Memory B cell (primary cell): ENCODE measurements at regions not wholly inside any gene's neighbourhood (a gene's known extent, or its start where the extent isn't known, plus 50 kb on each side); places are given as distances from the start of the nearest gene placed in this dataset.

ENCODE experiments used
- ATAC-seq: fragments of 150-1000 bp; cut with Tn5 transposase; 2 replicates; pipeline ENCODE4 v1.10.0; 2021; ENCODE audit warnings: low read depth, mild to moderate bottlenecking, moderate library complexity
- DNase-seq, 2 donors: peaks; one replicate each; pipeline ENCODE4 v3.0.0; 2022; ENCODE audit warnings: low spot score in 2 of 2
- H3K27ac Mint-ChIP-seq: one replicate; pipeline ENCODE4 v1.8.0; 2022; ENCODE audit warnings: mild to moderate bottlenecking, moderate library complexity, mixed read lengths
- H3K27me3 Mint-ChIP-seq: one replicate; pipeline ENCODE4 v1.8.0; 2022; ENCODE audit warnings: mixed read lengths
- H3K36me3 Mint-ChIP-seq: one replicate; pipeline ENCODE4 v1.8.0; 2022; ENCODE audit warnings: mild to moderate bottlenecking, mixed read lengths
- H3K4me1 Mint-ChIP-seq: one replicate; pipeline ENCODE4 v1.8.0; 2022; ENCODE audit warnings: mixed read lengths
- H3K4me3 Mint-ChIP-seq: one replicate; pipeline ENCODE4 v1.8.0; 2022; ENCODE audit warnings: mild to moderate bottlenecking, moderate library complexity, mixed read lengths
- H3K9me3 Mint-ChIP-seq: one replicate; pipeline ENCODE4 v1.8.0; 2022; ENCODE audit warnings: mixed read lengths

GRCh38 chr13:106941779-106942178 lies 373.8 kb upstream of the ARGLU1 start:
- H3K4me1 Mint-ChIP-seq = no peaks in the 10 kb centered on the region
- no peaks in the 10 kb centered on the region for H3K36me3 Mint-ChIP-seq
- H3K27me3 Mint-ChIP-seq = no peaks in the 10 kb centered on the region
- no peak for ATAC-seq
- H3K9me3 Mint-ChIP-seq = no peaks in the 10 kb centered on the region
- DNase-seq = no peak
- no peak overlapping the region for H3K4me3 Mint-ChIP-seq
- H3K27ac Mint-ChIP-seq = no peak overlapping the region

- Mint-ChIP-seq H3K27ac (no peak overlapping the region), H3K36me3 (no peaks in the 10 kb centered on the region), H3K4me1 (no peaks in the 10 kb centered on the region), H3K27me3 (peaks cover 4% of the 10 kb centered on the region), H3K4me3 (no peak overlapping the region), H3K9me3 (peaks cover 1% of the 10 kb centered on the region)
- ATAC-seq (no peak), DNase-seq (no peak)
These were observed 359.5 kb upstream of the ARGLU1 start for GRCh38 chr13:106927421-106927820.

GRCh38 chr13:106922384-106922783 lies 354.4 kb upstream of the ARGLU1 start:
- Mint-ChIP-seq H3K27ac (no peak overlapping the region), H3K36me3 (no peaks in the 10 kb centered on the region), H3K9me3 (peaks cover 1% of the 10 kb centered on the region), H3K4me1 (peaks cover 5% of the 10 kb centered on the region), H3K4me3 (no peak overlapping the region), H3K27me3 (peaks cover 14% of the 10 kb centered on the region)
- no peak for ATAC-seq
- DNase-seq = no peak

- peaks cover 5% of the 10 kb centered on the region for H3K4me1 Mint-ChIP-seq
- no peak overlapping the region for H3K27ac Mint-ChIP-seq
- peaks cover 1% of the 10 kb centered on the region for H3K9me3 Mint-ChIP-seq
- peak overlapping the region; percentile 27 for H3K4me3 Mint-ChIP-seq
- DNase-seq (no peak), ATAC-seq (no peak)
- H3K27me3 Mint-ChIP-seq = peaks cover 16% of the 10 kb centered on the region
- H3K36me3 Mint-ChIP-seq = no peaks in the 10 kb centered on the region
These were observed 351.7 kb upstream of the ARGLU1 start for GRCh38 chr13:106919638-106920037.

GRCh38 chr13:106919133-106919532 lies 351.2 kb upstream of the ARGLU1 start:
- Mint-ChIP-seq H3K4me1 (peaks cover 5% of the 10 kb centered on the region), H3K36me3 (no peaks in the 10 kb centered on the region), H3K27me3 (peaks cover 18% of the 10 kb centered on the region), H3K4me3 (peak overlapping the region; percentile 21), H3K9me3 (peaks cover 1% of the 10 kb centered on the region), H3K27ac (no peak overlapping the region)
- ATAC-seq = peak; percentile 33
- no peak for DNase-seq

GRCh38 chr13:106918557-106918860 lies 350.6 kb upstream of the ARGLU1 start:
- DNase-seq = no peak
- ATAC-seq = no peak
- Mint-ChIP-seq H3K4me3 (no peak overlapping the region), H3K27me3 (peaks cover 17% of the 10 kb centered on the region), H3K27ac (no peak overlapping the region), H3K9me3 (peaks cover 1% of the 10 kb centered on the region), H3K36me3 (no peaks in the 10 kb centered on the region), H3K4me1 (peaks cover 5% of the 10 kb centered on the region)

- H3K27me3 Mint-ChIP-seq = peaks cover 15% of the 10 kb centered on the region
These were observed 350.0 kb upstream of the ARGLU1 start for GRCh38 chr13:106917673-106918556.

GRCh38 chr13:106917024-106917571 lies 349.2 kb upstream of the ARGLU1 start:
- H3K27ac Mint-ChIP-seq = no peak overlapping the region

More at GRCh38 chr13:106917673-106918556, 350.0 kb upstream of the ARGLU1 start:
- Mint-ChIP-seq H3K4me3 (peak overlapping the region; percentile 72), H3K36me3 (no peaks in the 10 kb centered on the region), H3K9me3 (peaks cover 3% of the 10 kb centered on the region), H3K4me1 (peaks cover 5% of the 10 kb centered on the region), H3K27ac (no peak overlapping the region)
- peak; percentile 78 for ATAC-seq
- DNase-seq = peak; percentile 37 to 54

GRCh38 chr13:106916329-106916976 lies 348.5 kb upstream of the ARGLU1 start:
- peaks cover 9% of the 10 kb centered on the region for H3K27me3 Mint-ChIP-seq
- peaks cover 5% of the 10 kb centered on the region for H3K9me3 Mint-ChIP-seq
- H3K4me1 Mint-ChIP-seq = peaks cover 5% of the 10 kb centered on the region
- no peak overlapping the region for H3K4me3 Mint-ChIP-seq
- ATAC-seq (no peak), DNase-seq (no peak)
- H3K36me3 Mint-ChIP-seq = no peaks in the 10 kb centered on the region
- no peak overlapping the region for H3K27ac Mint-ChIP-seq

More at GRCh38 chr13:106917024-106917571, 349.2 kb upstream of the ARGLU1 start:
- Mint-ChIP-seq H3K4me3 (peak overlapping the region; percentile 72), H3K9me3 (peaks cover 3% of the 10 kb centered on the region), H3K36me3 (no peaks in the 10 kb centered on the region), H3K27me3 (peaks cover 11% of the 10 kb centered on the region), H3K4me1 (peaks cover 5% of the 10 kb centered on the region)
- ATAC-seq = no peak
- no peak for DNase-seq

GRCh38 chr13:106915146-106915545 lies 347.2 kb upstream of the ARGLU1 start:
- H3K36me3 Mint-ChIP-seq = no peaks in the 10 kb centered on the region
- ATAC-seq (no peak), DNase-seq (no peak)
- H3K27ac Mint-ChIP-seq = no peak overlapping the region
- H3K27me3 Mint-ChIP-seq = peaks cover 5% of the 10 kb centered on the region
- H3K9me3 Mint-ChIP-seq = peaks cover 5% of the 10 kb centered on the region
- H3K4me3 Mint-ChIP-seq = no peak overlapping the region
- peaks cover 5% of the 10 kb centered on the region for H3K4me1 Mint-ChIP-seq

- no peaks in the 10 kb centered on the region for H3K4me1 Mint-ChIP-seq
- no peaks in the 10 kb centered on the region for H3K36me3 Mint-ChIP-seq
- DNase-seq (no peak), ATAC-seq (no peak)
- peaks cover 7% of the 10 kb centered on the region for H3K9me3 Mint-ChIP-seq
- H3K27me3 Mint-ChIP-seq = peaks cover 3% of the 10 kb centered on the region
- H3K4me3 Mint-ChIP-seq = no peak overlapping the region
- no peak overlapping the region for H3K27ac Mint-ChIP-seq
These were observed 343.7 kb upstream of the ARGLU1 start for GRCh38 chr13:106911627-106912026.

GRCh38 chr13:106911020-106911419 lies 343.1 kb upstream of the ARGLU1 start:
- DNase-seq = no peak
- Mint-ChIP-seq H3K27me3 (peaks cover 3% of the 10 kb centered on the region), H3K27ac (no peak overlapping the region), H3K4me1 (no peaks in the 10 kb centered on the region), H3K36me3 (no peaks in the 10 kb centered on the region), H3K4me3 (no peak overlapping the region), H3K9me3 (peaks cover 7% of the 10 kb centered on the region)
- no peak for ATAC-seq

GRCh38 chr13:106906426-106906996 lies 338.6 kb upstream of the ARGLU1 start:
- DNase-seq = no peak
- Mint-ChIP-seq H3K4me3 (no peak overlapping the region), H3K27me3 (no peaks in the 10 kb centered on the region), H3K4me1 (no peaks in the 10 kb centered on the region), H3K27ac (no peak overlapping the region), H3K9me3 (peaks cover 4% of the 10 kb centered on the region), H3K36me3 (no peaks in the 10 kb centered on the region)
- ATAC-seq = no peak
